Endodermal cell (in vitro differentiated cells): ENCODE measurements at regions not wholly inside any gene's neighbourhood (a gene's known extent, or its start where the extent isn't known, plus 50 kb on each side); places are given as distances from the start of the nearest gene placed in this dataset.
A peak's percentile ranks its signal among the peaks of the same experiment; 100 is the strongest.

Source experiments
- DNase-seq: peaks from one replicate; pipeline ENCODE4 v3.0.0-alpha.2; 2017
- H3K27ac ChIP-seq: 2 replicates; pipeline ENCODE4 v1.5.1; 2013; ENCODE audit warnings: mild to moderate bottlenecking, low read depth, low read length, moderate library complexity
- H3K27me3 ChIP-seq: 2 replicates; pipeline ENCODE4 v1.6.1; 2013; ENCODE audit warnings: mild to moderate bottlenecking, low read length, moderate library complexity; ENCODE audit not compliant: insufficient read depth, control insufficient read depth, poor library complexity, severe bottlenecking
- H3K36me3 ChIP-seq: 2 replicates; pipeline ENCODE4 v1.7.0; 2013; ENCODE audit warnings: mild to moderate bottlenecking, low read length, moderate library complexity; ENCODE audit not compliant: control insufficient read depth, insufficient read depth
- H3K4me1 ChIP-seq: one replicate; pipeline ENCODE4 v1.7.0; 2013; ENCODE audit warnings: low read length; ENCODE audit not compliant: control insufficient read depth, insufficient read depth
- H3K4me3 ChIP-seq: 2 replicates; pipeline ENCODE4 v1.5.1; 2013; ENCODE audit warnings: mild to moderate bottlenecking, low read length, moderate library complexity
- H3K9ac ChIP-seq: 2 replicates; pipeline ENCODE4 v1.6.1; 2013; ENCODE audit warnings: mild to moderate bottlenecking, low read length, moderate library complexity; ENCODE audit not compliant: poor library complexity, severe bottlenecking; ENCODE audit errors: extremely low read depth
- H3K9me3 ChIP-seq: 2 replicates; pipeline ENCODE4 v1.6.1; 2013; ENCODE audit warnings: mild to moderate bottlenecking, low read length, moderate library complexity; ENCODE audit not compliant: control insufficient read depth
- H3K27ac Mint-ChIP-seq: 2 replicates; pipeline ENCODE4 v1.8.0; 2020; ENCODE audit warnings: mixed read lengths
- H3K27me3 Mint-ChIP-seq: 2 replicates; pipeline ENCODE4 v1.8.0; 2021; ENCODE audit warnings: mild to moderate bottlenecking, mixed read lengths; ENCODE audit not compliant: insufficient read depth
- H3K36me3 Mint-ChIP-seq: 2 replicates; pipeline ENCODE4 v1.8.0; 2020; ENCODE audit warnings: low read depth, mixed read lengths
- H3K4me1 Mint-ChIP-seq: 2 replicates; pipeline ENCODE4 v1.8.0; 2020; ENCODE audit warnings: mixed read lengths
- H3K4me3 Mint-ChIP-seq: 2 replicates; pipeline ENCODE4 v1.8.0; 2020; ENCODE audit warnings: mild to moderate bottlenecking, moderate library complexity, mixed read lengths
- H3K9me3 Mint-ChIP-seq: 2 replicates; pipeline ENCODE4 v1.8.0; 2020; ENCODE audit warnings: mild to moderate bottlenecking, mixed read lengths
- WGBS, 2 experiments: methylation state at CpG; one replicate each; pipeline versions ENCODE4 v1.1.5 to v1.1.7; 2013; ENCODE audit warnings: missing lambda C conversion rate in 2 of 2, mixed read lengths in 1 of 2; ENCODE audit not compliant: insufficient coverage in 1 of 2, insufficient read length in 1 of 2; 5-methylcytosine and 5-hydroxymethylcytosine counted together
- TF ChIP-seq, protein P1 (sequence below): fragments of 200-600 bp; sonication (generic); conservative IDR thresholded peaks from 2 replicates; pipeline ENCODE4 v1.5.0; 2021; ENCODE audit warnings: antibody characterized with exemption, mild to moderate bottlenecking

DNA sequence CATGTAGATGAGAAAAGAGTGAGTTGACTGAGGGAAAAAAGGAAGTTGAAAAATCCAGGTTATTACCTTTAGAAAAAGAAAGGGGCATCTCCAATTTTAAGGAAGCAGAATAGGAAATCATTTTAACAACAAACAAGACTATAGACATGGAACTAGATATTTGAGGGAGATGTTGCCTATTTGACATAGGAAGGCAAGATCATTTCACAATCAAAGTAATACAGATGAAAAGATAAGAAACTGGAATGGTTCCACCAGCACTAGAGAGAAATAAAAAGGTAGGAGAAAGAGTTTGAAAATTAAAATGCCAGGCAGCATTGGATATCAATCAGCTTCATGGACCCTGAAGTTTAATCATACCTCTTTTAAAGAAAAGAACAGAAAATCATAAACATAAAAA, 881.0 kb upstream of the MGAT4C start:
- no peak overlapping the region for H3K9ac ChIP-seq
- no peaks in the 10 kb centered on the region for H3K27me3 Mint-ChIP-seq
- no peak overlapping the region for H3K27ac Mint-ChIP-seq
- no peaks in the 10 kb centered on the region for H3K36me3 ChIP-seq
- no peak overlapping the region for H3K4me3 ChIP-seq
- TF ChIP-seq, protein P1, sequence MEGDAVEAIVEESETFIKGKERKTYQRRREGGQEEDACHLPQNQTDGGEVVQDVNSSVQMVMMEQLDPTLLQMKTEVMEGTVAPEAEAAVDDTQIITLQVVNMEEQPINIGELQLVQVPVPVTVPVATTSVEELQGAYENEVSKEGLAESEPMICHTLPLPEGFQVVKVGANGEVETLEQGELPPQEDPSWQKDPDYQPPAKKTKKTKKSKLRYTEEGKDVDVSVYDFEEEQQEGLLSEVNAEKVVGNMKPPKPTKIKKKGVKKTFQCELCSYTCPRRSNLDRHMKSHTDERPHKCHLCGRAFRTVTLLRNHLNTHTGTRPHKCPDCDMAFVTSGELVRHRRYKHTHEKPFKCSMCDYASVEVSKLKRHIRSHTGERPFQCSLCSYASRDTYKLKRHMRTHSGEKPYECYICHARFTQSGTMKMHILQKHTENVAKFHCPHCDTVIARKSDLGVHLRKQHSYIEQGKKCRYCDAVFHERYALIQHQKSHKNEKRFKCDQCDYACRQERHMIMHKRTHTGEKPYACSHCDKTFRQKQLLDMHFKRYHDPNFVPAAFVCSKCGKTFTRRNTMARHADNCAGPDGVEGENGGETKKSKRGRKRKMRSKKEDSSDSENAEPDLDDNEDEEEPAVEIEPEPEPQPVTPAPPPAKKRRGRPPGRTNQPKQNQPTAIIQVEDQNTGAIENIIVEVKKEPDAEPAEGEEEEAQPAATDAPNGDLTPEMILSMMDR = no peak
- H3K4me3 Mint-ChIP-seq = no peak overlapping the region
- no peaks in the 10 kb centered on the region for H3K27me3 ChIP-seq
- peaks cover 9% of the 10 kb centered on the region for H3K9me3 Mint-ChIP-seq
- H3K27ac ChIP-seq = no peak overlapping the region
- peaks cover 4% of the 10 kb centered on the region for H3K36me3 Mint-ChIP-seq
- no peaks in the 10 kb centered on the region for H3K4me1 ChIP-seq
- peaks cover 4% of the 10 kb centered on the region for H3K4me1 Mint-ChIP-seq
- DNase-seq = no peak
- H3K9me3 ChIP-seq = peaks cover 9% of the 10 kb centered on the region

DNA sequence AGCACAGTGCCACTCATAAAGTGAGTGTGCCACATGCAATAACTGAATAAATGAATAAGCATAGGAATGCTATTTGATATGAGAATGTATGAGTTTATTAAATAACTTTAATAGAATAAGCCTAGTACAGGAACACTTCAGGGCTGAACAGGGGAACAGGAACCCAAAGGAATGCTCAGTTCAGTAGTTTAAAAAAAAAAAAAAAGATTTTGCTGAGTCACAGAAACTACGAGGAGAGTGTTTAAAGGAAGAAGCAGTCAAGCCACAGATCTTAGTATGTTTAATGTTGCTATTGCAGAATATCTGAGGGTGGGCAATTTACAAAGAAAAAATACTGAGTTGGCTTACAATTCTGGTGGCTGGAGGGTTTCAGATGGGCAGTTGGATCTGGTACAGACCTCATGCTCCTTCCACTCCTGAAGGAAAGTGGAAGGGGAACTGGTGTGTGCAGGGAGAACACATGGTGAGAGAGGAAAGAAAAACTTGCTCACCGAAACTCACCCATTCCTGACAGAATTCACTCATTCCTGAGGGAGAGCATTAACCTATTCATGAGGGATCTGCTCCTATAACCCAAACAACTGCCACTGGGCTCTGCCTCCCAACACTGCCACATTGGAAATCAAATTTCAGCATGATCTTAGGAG, 880.3 kb upstream of the MGAT4C start:
- peaks cover 9% of the 10 kb centered on the region for H3K9me3 Mint-ChIP-seq
- 76 to 100% methylated on average over 1 to 2 of the region's 2 CpGs for WGBS, 2 experiments

DNA sequence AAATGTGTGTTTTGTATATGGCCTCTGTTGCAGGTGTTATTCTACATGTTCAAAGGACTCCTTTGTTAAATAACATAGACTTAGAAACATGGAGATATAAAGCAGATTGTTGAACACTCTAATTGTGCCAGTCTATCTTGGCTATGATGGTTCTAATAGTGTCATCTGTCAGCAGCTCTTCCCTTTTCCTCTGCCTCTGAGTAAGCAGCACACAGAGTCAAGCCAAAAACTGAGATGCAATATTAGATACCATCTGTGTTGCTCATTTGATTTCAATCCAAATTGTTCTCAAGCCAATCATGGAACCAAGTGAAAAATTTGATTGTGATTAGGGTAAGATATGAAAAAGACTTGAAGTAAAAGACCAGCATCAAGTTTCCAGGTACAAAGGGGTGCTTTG, 871.1 kb upstream of the MGAT4C start:
- Histone ChIP-seq H3K9ac (no peak overlapping the region), H3K9me3 (peaks cover 19% of the 10 kb centered on the region), H3K27ac (no peak overlapping the region), H3K36me3 (no peaks in the 10 kb centered on the region), H3K27me3 (no peaks in the 10 kb centered on the region), H3K4me1 (no peaks in the 10 kb centered on the region), H3K4me3 (no peak overlapping the region)
- TF ChIP-seq, protein P1 = no peak
- H3K36me3 Mint-ChIP-seq = no peaks in the 10 kb centered on the region
- H3K4me1 Mint-ChIP-seq = peaks cover 5% of the 10 kb centered on the region
- H3K27me3 Mint-ChIP-seq = no peaks in the 10 kb centered on the region
- peaks cover 5% of the 10 kb centered on the region for H3K9me3 Mint-ChIP-seq
- H3K4me3 Mint-ChIP-seq = no peak overlapping the region
- H3K27ac Mint-ChIP-seq = no peak overlapping the region
- DNase-seq = no peak

More for the DNA sequence above, 880.3 kb upstream of the MGAT4C start:
- H3K27me3 ChIP-seq = no peaks in the 10 kb centered on the region
- no peak overlapping the region for H3K9ac ChIP-seq
- DNase-seq = no peak
- H3K4me3 ChIP-seq = no peak overlapping the region
- H3K27ac Mint-ChIP-seq = peak overlapping the region; percentile 79
- peaks cover 4% of the 10 kb centered on the region for H3K4me1 Mint-ChIP-seq
- H3K4me3 Mint-ChIP-seq = no peak overlapping the region
- H3K36me3 Mint-ChIP-seq = peaks cover 4% of the 10 kb centered on the region
- peaks cover 9% of the 10 kb centered on the region for H3K9me3 ChIP-seq
- H3K4me1 ChIP-seq = no peaks in the 10 kb centered on the region
- no peaks in the 10 kb centered on the region for H3K36me3 ChIP-seq
- TF ChIP-seq, protein P1 = no peak
- H3K27ac ChIP-seq = no peak overlapping the region
- no peaks in the 10 kb centered on the region for H3K27me3 Mint-ChIP-seq
